GM21447 (cell line): ENCODE measurements at regions not wholly inside any gene's neighbourhood (a gene's known extent, or its start where the extent isn't known, plus 50 kb on each side); places are given as distances from the start of the nearest gene placed in this dataset.
A peak's percentile ranks its signal among the peaks of the same experiment; 100 is the strongest.

Experiments
- ATAC-seq: cut with Tn5 transposase; IDR thresholded peaks from one replicate; pipeline ENCODE4 v1.9.1; 2021; ENCODE audit not compliant: unreplicated experiment

- ATAC-seq = no peak
These were observed 135.0 kb downstream of the ZC3H11B start for GRCh38 chr1:219477861-219478260.

DNA sequence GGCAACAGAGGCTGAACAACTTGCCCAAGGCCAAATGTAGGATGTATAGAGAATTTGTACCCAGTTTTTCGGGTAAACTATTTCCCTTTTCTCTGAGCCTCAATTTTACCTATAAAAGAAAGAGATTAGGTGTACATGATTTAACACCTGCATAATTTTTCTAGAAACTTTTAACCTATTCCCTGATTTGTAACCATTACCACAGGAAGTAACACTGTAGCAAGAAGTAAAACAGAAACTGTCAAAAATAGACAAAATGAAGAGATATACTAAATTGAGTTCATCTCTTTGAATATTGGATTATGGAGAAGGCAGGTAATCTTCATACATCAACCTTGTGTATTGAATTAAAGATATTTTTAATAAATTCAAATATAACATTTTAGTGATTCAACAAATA is 136.2 kb downstream of the ZC3H11B start:
- peak; percentile 47 for ATAC-seq

- ATAC-seq = peak; percentile 83
These were observed 136.8 kb downstream of the ZC3H11B start for GRCh38 chr1:219476116-219476515.

GRCh38 chr1:219472596-219472995 is 140.3 kb downstream of the ZC3H11B start:
- ATAC-seq = no peak

DNA sequence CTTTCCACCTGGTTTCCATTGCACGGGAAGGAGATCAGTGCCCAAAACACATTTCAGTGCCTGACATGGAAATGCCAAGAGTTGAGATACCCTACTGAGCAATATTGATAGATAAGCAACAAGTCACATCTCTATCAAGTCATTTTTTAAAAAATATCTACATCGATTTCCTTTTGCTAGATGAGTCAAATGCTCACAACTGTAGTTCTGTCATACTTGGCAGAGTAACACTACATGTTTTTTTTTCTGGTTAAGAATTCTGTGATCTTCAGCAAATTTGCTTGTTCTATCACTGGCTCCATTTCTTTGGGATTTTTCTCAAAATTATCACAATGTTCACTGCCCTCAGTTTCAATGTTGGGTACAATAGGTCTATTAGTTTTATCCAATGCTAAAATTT is 145.4 kb downstream of the ZC3H11B start:
- ATAC-seq = no peak

GRCh38 chr1:219466766-219467165 is 146.1 kb downstream of the ZC3H11B start:
- ATAC-seq = no peak

DNA sequence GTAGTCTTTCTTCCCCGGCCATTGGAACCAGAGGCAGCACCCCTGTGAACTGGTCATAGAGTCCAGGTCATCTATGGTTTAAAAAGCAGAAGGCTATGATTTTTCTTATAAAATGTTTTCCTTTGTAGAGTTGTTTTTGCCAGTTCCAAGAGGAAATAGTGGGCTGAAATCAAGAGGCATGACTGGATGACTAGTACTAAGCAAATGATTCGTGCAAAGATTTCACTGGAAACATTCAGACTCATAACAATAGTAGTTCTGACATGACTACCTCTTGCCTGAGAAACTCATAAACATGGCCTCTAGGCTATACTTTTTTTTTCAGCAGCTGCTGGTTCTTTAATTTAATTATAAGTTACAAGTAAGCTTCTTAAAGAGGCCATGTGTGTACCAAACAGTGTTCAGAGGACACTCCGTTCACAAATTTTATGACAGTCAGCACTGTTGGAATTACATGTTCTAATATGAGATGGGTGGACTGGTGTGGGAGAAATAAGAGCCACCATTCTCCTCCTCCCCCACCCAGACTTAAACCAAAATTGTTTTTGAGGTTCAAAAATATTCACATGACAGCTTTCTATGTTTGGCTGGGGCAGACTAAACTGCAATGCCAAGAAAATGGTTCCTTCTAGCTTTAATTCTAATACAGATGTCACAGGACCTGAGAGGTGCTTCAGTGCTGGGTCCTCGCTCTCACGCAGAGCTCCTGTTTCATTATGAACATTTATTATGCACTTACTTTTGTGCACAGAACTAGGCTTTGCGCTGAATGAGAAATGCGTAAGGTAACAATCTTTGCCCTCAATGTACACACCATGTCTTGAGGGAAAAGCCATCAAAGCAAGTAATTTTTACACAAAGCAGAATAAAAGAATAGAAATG is 147.5 kb downstream of the ZC3H11B start:
- peak; percentile 40 for ATAC-seq

DNA sequence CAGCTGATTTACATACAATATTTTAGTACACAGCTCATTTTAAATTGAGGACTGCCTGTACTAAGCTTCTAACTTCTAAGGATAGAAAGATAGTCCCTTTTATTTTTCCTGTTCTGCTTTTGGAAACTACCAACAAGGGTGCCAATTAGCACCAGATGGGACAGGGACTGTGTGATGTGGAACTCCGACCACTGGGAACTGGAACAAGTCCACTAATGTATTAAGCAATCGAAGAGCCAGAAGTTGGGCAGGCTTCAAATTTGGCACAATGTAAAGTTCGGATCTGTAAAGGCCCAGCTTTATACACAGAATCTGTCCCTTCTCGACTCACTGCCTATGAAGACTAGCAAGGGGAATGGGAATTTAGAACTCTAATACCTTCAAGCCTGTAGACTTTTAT is 149.3 kb downstream of the ZC3H11B start:
- no peak for ATAC-seq

- ATAC-seq = no peak
These were observed 150.9 kb downstream of the ZC3H11B start for GRCh38 chr1:219461981-219462400.

DNA sequence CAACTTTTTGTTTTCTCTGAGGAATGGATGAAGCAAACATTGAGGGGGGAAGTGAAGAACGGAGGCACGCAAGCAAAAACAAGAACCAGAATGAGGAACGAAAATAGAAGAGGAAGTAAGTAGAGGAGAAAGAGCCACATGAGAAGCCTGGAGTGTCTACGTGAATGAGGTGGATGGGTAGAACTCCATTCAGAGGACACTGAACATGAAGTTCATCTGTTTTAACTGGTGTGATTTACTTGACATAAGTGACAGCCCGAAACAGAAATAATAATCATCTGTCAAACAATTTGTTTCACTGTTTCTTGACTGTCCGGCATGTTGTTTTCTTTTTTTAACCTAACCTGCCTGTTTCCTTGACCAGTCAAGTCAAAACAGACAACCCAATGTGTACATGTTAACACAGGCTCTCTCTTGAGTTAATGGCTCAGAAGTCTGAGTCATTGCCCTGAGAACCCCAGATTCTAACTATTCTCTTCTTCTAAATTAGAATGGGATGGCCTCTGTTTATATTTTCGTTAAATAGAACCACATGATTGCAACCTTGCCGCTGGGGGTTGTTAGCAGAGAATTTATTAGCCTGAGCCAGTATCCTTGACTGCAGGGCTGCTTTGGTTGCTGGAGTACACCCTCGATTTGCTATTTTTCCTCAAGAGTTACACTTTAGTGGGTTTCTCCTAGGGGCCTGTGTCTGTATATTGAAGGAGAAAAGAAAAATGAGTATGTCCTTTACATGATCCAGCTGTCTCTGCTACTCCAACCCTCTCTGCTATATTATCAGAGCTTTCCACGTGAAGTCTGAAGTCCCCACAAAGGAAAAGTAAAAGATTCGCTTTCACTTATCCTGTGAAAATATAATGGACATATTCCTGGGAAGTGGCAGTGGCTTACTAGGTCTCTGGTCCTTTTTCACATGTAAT is 151.7 kb downstream of the ZC3H11B start:
- peak; percentile 87 for ATAC-seq

GRCh38 chr1:219460081-219460895 is 152.6 kb downstream of the ZC3H11B start:
- ATAC-seq = no peak

- ATAC-seq = no peak
These were observed 153.4 kb downstream of the ZC3H11B start for GRCh38 chr1:219459351-219460080.

- ATAC-seq = no peak
These were observed 166.6 kb downstream of the ZC3H11B start for GRCh38 chr1:219446288-219446687.

DNA sequence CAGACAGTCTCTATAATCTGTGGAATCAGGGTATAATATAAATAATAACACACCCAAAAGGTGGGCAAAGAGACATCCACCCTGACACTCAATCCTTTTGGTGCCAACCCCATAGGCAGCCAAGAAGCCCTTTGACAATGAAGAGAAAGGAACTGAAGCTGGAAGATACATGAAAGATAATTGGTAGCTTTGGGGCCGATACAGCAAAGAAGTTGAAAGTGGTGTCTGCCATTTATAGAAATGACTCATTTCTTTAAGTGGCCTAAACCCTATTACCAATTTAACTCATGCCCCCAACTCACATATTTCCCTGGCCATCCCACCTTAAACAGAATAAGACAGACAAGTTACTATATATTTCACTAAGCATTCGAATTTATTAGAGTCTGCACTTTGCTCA is 167.0 kb downstream of the ZC3H11B start:
- ATAC-seq = no peak

DNA sequence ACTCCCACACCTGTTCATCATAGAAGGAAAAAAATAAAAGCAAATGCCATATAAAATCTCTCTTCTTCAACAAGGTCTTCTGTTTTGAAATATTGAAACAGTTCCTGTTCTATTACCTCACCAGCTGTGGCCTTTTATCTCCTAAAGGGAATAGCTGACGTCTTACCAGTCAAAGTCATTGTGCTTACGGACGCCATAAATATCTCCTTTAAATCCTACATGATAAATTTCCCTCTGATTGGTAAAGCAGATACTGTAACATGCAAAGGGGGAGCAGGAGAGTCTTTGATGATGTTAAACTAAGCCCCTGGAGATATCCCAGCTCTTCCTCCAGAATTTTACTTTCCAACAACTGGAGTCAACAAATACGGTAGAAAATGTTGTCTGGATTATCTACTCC is 168.4 kb downstream of the ZC3H11B start:
- no peak for ATAC-seq

DNA sequence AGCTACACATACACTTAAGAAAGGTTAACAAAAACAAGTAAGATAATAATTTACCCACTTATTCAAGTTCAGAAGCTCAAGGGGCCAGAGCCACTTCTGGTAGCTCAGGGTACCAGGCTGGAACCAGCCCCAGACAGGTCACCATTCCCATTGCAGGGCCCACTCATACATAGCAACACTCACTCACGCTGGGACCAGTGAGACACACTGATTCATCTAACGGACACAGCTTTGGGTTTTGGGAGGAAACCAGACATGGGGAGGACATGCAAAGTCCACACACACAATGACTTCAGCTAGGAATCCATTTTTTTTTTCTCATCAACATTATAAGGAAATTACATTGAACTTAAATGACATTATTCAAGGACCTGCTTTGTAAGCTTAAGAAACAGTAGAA is 169.1 kb downstream of the ZC3H11B start:
- no peak for ATAC-seq

GRCh38 chr1:219442611-219443061 is 170.3 kb downstream of the ZC3H11B start:
- no peak for ATAC-seq

- ATAC-seq = no peak
These were observed 171.0 kb downstream of the ZC3H11B start for GRCh38 chr1:219441884-219442283.

DNA sequence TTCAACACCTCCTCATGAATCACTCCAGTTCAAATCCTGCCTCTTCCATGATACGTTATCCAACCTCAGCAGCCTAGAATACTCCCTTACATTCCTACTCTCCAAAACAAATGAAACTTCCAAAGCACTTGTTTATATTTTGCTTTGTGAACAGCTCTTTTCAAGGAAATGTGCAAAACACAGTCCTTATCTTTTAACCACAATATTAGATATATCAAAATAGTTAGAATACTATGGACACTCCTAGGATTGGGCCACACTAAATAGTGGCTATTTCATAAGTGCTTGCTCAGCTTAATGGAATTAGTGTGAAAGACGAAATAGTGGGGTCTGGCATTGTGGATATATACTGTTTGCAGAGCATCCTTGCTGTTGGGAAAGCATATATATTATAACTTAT is 173.5 kb downstream of the ZC3H11B start:
- no peak for ATAC-seq

DNA sequence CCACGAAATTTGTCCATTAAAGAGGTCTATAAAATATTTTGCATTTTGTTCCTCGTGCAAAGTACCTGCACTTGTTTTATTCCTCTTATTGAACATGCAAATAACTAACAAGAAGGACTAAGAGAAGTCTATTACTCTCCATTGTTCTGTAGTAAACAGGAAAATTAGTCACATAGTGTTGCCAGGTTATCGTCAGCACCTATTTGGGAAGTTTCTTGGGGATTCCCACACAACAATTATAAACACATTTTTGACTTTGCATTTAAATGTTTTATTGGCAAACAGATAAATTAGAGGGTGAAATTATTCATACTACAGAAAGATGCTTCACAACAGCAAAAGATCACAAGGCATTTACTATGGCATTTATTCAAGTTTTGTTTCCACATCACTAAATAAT is 174.5 kb downstream of the ZC3H11B start:
- ATAC-seq = no peak
